Esophagus (tissue), 2 donors: ENCODE measurements at regions not wholly inside any gene's neighbourhood (a gene's known extent, or its start where the extent isn't known, plus 50 kb on each side); places are given as distances from the start of the nearest gene placed in this dataset.

ENCODE experiments used
- H3K27ac ChIP-seq, 2 donors: one replicate each; pipeline ENCODE4 v1.5.1; 2013; ENCODE audit warnings: low read depth in 2 of 2, mild to moderate bottlenecking in 2 of 2, inconsistent platforms in 1 of 2, low read length in 1 of 2, moderate library complexity in 1 of 2
- H3K27me3 ChIP-seq, 2 donors: one replicate each; pipeline ENCODE4 v1.6.1; 2013; ENCODE audit warnings: low read length in 2 of 2, control low read depth in 1 of 2, mild to moderate bottlenecking in 1 of 2; ENCODE audit not compliant: insufficient read depth in 2 of 2, control insufficient read depth in 1 of 2
- H3K36me3 ChIP-seq, 2 donors: one replicate each; pipeline ENCODE4 v1.6.1; 2013; ENCODE audit warnings: low read length in 1 of 2; ENCODE audit not compliant: control insufficient read depth in 2 of 2, insufficient read depth in 2 of 2
- H3K4me1 ChIP-seq, 2 donors: one replicate each; pipeline ENCODE4 v1.6.1; 2013; ENCODE audit warnings: low read length in 1 of 2; ENCODE audit not compliant: control insufficient read depth in 2 of 2, insufficient read depth in 2 of 2
- H3K4me3 ChIP-seq, 2 donors: one replicate each; pipeline ENCODE4 v1.5.1; 2013; ENCODE audit warnings: low read length in 2 of 2, mild to moderate bottlenecking in 2 of 2, low read depth in 1 of 2, moderate library complexity in 1 of 2
- H3K9me3 ChIP-seq, 2 donors: one replicate each; pipeline ENCODE4 v1.6.1; 2013; ENCODE audit warnings: mild to moderate bottlenecking in 2 of 2, low read depth in 1 of 2, low read length in 1 of 2, moderate library complexity in 1 of 2; ENCODE audit not compliant: control insufficient read depth in 2 of 2, insufficient read depth in 1 of 2
- WGBS, 2 donors: extraction: QIAGEN DNeasy Blood & Tissue Kit; methylation state at CpG; one replicate each; pipeline ENCODE4 v1.1.7; 2013; 5-methylcytosine and 5-hydroxymethylcytosine counted together
- donor health status: healthy with polysubstance abuse.
- donor health status: Bipolar disorder and iron deficiency.

DNA sequence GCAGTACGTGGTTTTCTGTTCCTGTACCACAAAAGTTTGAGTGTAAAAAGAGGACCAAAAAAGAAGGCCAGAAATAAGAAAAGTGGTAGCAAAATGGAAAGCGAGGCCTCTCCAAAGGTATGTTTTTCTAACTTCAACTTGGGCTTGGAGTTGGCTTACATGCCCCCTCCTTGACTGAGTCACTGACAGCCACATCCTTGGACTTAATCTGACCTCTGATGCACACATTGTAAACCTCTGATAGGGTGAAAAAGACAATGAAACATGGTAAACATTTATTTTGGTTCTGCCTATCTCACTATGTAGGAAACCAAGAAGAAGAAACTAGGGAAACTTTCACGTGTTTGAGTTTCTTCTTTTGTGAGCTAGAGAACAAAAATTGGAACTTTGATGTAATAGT lies 503.2 kb upstream of the ID4 start:
- WGBS, 2 donors, result 86 to 89% methylated on average over 3 of the region's 3 CpGs

DNA sequence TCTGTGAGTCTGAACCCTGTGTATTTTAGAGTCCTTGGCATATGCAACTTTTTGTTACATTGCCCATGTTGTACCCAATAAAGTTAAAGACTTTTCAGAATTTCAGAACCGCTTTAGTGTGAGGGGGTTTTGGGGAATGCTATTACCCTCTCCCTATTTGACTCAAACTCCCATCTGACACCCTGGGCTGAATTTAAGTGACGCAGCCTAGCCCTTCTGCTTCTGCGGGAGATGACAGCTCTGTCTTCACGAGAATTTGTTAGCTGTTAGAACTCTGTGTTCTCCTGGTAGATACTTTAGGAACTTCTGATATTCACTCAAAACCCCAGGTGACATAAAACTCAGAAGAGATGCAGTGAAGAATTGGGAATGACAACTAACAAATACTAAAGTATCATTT lies 500.6 kb upstream of the ID4 start:
- WGBS, 2 donors, result 87 to 93% methylated on average over 4 of the region's 4 CpGs
- Histone ChIP-seq H3K27ac (no peak overlapping the region), H3K36me3 (no peaks in the 10 kb centered on the region), H3K4me1 (no peaks in the 10 kb centered on the region), H3K4me3 (no peak overlapping the region), H3K9me3 (no peaks in the 10 kb centered on the region), H3K27me3 (no peaks in the 10 kb centered on the region)

More for the DNA sequence above, 503.2 kb upstream of the ID4 start:
- no peaks in the 10 kb centered on the region for H3K36me3 ChIP-seq
- no peak overlapping the region for H3K4me3 ChIP-seq
- H3K9me3 ChIP-seq, result no peaks in the 10 kb centered on the region
- no peak overlapping the region for H3K27ac ChIP-seq
- no peaks in the 10 kb centered on the region for H3K27me3 ChIP-seq
- H3K4me1 ChIP-seq, result no peaks in the 10 kb centered on the region

DNA sequence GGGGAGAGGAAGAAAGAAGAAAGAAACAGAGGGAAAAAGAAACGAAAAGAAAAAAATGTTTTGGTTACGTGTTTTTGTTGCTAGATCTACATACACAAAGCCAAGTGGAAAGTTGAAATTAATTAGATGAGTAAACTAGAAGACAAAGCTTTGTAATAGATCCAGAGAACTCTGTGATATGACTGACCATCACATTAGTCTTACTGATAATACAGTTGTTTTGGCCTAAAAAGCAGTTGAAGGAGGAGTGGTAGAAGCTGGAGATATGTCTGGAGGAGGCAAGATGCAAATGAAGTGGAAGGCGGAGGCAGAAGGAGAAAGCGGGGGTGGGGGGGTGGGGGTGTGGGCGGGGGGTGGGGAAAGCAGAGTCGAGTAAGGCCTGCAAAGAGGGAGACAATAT lies 500.1 kb upstream of the ID4 start:
- WGBS, 2 donors, result 76 to 77% methylated on average over 6 of the region's 6 CpGs
- Histone ChIP-seq H3K4me3 (no peak overlapping the region), H3K9me3 (no peaks in the 10 kb centered on the region), H3K36me3 (no peaks in the 10 kb centered on the region), H3K27me3 (no peaks in the 10 kb centered on the region), H3K27ac (no peak overlapping the region), H3K4me1 (no peaks in the 10 kb centered on the region)

DNA sequence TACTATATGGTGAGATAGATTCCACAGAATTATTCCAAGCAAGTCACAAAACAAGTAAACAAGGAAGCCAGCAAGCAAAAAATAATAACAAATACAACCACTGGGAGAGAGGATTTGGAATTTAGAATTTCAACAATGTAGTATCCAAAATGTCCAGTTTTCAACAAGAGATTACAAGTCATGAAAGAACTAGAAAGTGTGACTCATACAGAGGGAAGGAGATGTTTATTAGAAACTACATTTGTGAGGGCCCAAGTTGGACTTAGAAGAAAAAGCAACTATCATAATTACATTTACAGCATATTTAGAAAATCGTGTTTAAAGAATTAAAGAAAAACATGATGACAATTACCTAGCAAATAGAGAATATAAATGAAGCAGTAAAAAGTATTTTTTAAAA lies 494.6 kb upstream of the ID4 start:
- H3K4me1 ChIP-seq, result no peaks in the 10 kb centered on the region
- no peak overlapping the region for H3K27ac ChIP-seq
- no peak overlapping the region for H3K4me3 ChIP-seq
- no peaks in the 10 kb centered on the region for H3K9me3 ChIP-seq
- H3K36me3 ChIP-seq, result no peaks in the 10 kb centered on the region
- H3K27me3 ChIP-seq, result no peaks in the 10 kb centered on the region
- WGBS, 2 donors, result 84 to 91% methylated on average over 1 of the region's 1 CpG

DNA sequence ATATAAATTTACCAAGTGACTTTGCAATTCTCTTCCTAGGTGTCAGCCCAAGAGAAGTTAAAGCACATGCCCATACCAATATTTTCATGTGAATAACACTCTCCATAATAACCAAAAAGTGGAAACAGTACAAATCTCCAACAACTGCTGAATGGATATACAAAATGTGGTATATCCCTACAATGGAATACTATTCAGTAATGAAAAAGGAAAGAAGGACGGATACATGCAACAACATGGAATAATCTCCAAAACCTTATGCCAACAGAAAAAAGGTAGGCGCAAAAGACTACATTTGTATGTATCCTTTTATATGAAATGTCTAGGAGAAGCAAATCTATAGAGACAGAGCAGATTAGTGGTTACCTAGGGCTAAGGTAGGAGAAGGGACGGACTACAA lies 487.7 kb upstream of the ID4 start:
- H3K9me3 ChIP-seq, result no peaks in the 10 kb centered on the region
- H3K36me3 ChIP-seq, result no peaks in the 10 kb centered on the region
- no peak overlapping the region for H3K4me3 ChIP-seq
- H3K27ac ChIP-seq, result no peak overlapping the region
- 91 to 96% methylated on average over 3 of the region's 3 CpGs for WGBS, 2 donors
- no peaks in the 10 kb centered on the region for H3K4me1 ChIP-seq
- no peaks in the 10 kb centered on the region for H3K27me3 ChIP-seq

DNA sequence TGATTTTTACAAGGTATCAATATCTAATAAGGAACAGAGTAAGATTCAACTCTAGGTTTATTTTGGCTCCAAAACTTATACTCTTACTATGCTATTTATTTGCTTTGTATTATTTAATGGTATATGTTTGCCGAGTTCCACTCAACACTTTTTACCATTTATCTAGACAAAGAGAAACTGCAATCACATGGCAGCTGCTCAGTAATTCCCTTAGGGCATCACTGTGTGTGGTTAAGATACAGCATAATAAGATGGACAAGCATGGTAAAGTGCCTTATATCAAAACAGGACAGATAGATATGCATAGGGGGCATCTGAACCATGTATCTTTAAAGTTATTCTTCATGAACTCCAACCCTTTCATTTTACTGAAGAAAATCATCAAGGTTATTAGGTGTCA lies 483.0 kb upstream of the ID4 start:
- Histone ChIP-seq H3K9me3 (no peaks in the 10 kb centered on the region), H3K4me1 (no peaks in the 10 kb centered on the region), H3K4me3 (no peak overlapping the region), H3K27ac (no peak overlapping the region), H3K36me3 (no peaks in the 10 kb centered on the region), H3K27me3 (no peaks in the 10 kb centered on the region)
- WGBS, 2 donors, result 35 to 40% methylated on average over 1 of the region's 1 CpG

DNA sequence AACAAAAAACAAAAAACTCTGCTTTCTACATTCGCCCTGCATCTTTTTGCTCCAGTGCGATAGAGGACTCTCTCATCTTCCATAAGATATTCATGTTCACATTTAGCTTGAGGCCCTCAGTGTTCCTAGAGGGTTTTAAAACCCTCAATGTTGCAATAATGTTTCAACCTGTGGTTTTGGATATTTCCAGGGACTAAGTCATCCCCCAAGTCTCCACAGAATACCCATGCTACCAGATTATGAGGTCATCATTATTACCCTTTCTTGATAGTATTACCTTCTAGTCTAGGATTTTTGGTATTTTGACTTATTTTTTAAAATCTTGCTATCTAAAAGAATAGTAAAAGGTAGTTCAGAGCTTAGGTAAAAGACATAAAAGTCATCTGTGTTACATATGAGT lies 480.5 kb upstream of the ID4 start:
- Histone ChIP-seq H3K27me3 (no peaks in the 10 kb centered on the region), H3K9me3 (no peaks in the 10 kb centered on the region), H3K36me3 (no peaks in the 10 kb centered on the region), H3K4me3 (no peak overlapping the region), H3K27ac (no peak overlapping the region), H3K4me1 (no peaks in the 10 kb centered on the region)
- 90 to 96% methylated on average over 2 of the region's 2 CpGs for WGBS, 2 donors

DNA sequence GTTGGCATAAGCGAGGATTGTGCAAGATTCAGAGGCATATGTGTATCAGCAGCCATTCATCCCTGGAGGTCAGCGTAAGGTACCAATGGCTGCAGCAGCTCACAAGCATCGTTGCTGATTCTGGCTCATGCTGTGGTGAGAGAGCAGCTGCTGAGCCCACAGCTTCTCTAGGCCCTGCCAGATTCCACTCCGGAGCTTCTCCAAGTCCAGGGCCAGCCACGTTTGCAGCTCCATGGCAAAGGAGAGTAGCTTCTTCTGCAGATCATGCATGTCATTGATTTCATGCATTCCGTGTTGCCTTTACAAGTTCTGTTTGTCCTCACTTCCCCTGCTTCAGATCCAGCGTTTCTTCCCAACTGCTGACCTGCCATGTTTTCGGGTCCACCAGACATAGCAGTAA lies 474.8 kb upstream of the ID4 start:
- 74 to 89% methylated on average over 8 of the region's 8 CpGs for WGBS, 2 donors
- H3K36me3 ChIP-seq, result no peaks in the 10 kb centered on the region

DNA sequence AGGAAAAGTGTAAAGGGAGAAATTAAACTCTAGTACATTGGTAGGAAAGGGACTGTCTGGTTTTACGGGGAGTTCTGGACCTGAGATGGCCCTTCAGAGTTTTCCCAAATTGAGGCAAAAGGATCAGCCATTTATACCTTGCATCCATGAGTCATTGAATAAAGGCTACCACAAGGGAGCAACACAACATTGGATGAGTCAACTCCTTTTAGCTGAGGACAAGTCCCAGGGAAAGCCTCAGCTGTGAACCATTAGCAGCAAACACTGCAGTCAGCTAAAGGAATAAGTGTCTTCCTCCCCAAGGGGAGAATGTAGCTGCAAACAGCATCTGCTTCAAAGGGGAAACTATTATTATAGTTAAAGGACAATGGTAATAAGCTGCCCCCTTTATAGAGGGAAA lies 468.7 kb upstream of the ID4 start:
- WGBS, 2 donors, result 93 to 94% methylated on average over 1 of the region's 1 CpG
- H3K27me3 ChIP-seq, result no peaks in the 10 kb centered on the region
- no peak overlapping the region for H3K27ac ChIP-seq
- no peaks in the 10 kb centered on the region for H3K4me1 ChIP-seq
- H3K9me3 ChIP-seq, result no peaks in the 10 kb centered on the region
- H3K36me3 ChIP-seq, result no peaks in the 10 kb centered on the region
- no peak overlapping the region for H3K4me3 ChIP-seq

More for the DNA sequence above, 474.8 kb upstream of the ID4 start:
- Histone ChIP-seq H3K27me3 (no peaks in the 10 kb centered on the region), H3K9me3 (no peaks in the 10 kb centered on the region), H3K27ac (no peak overlapping the region), H3K4me3 (no peak overlapping the region), H3K4me1 (no peaks in the 10 kb centered on the region)

DNA sequence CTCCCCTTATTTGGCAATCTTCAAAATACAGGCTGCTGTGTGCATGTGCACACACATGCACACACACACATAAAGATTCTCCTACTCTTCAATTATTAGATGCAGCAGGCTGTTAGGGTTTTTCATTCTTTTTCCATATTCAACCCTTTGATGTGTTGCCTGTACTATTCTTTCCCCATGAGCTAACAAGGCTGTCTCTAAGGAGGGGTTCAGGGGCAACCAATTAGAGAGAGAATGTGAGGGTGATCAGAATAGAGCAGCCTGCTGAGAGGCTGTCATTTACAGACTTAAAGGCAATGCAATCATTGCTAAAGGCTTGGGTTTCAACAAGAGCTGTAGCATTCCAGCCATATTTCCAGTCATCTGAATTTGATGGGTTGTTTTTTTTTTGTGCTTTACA lies 467.4 kb upstream of the ID4 start:
- H3K36me3 ChIP-seq, result no peaks in the 10 kb centered on the region
- H3K27me3 ChIP-seq, result no peaks in the 10 kb centered on the region
- H3K9me3 ChIP-seq, result no peaks in the 10 kb centered on the region
- no peaks in the 10 kb centered on the region for H3K4me1 ChIP-seq
- H3K27ac ChIP-seq, result no peak overlapping the region
- no peak overlapping the region for H3K4me3 ChIP-seq
